H9 (cell line): ENCODE measurements at regions not wholly inside any gene's neighbourhood (a gene's known extent, or its start where the extent isn't known, plus 50 kb on each side); places are given as distances from the start of the nearest gene placed in this dataset.
A peak's percentile ranks its signal among the peaks of the same experiment; 100 is the strongest.

Experiments used
- DNase-seq: peaks from one replicate; pipeline ENCODE4 v3.0.0-alpha.2; 2017
- H2AFZ ChIP-seq: one replicate; pipeline ENCODE4 v1.6.1; 2013; ENCODE audit warnings: mild to moderate bottlenecking, low read length, control low read depth, moderate library complexity
- H2AK5ac ChIP-seq: 2 replicates; pipeline ENCODE4 v1.6.1; 2013; ENCODE audit warnings: low read length, control low read depth, mixed read lengths; ENCODE audit not compliant: insufficient read length
- H2BK120ac ChIP-seq: one replicate; pipeline ENCODE4 v1.6.1; 2013; ENCODE audit warnings: low read depth, mild to moderate bottlenecking, low read length, control low read depth, inconsistent platforms; ENCODE audit not compliant: poor library complexity, severe bottlenecking
- H2BK12ac ChIP-seq: 2 replicates; pipeline ENCODE4 v1.6.1; 2013; ENCODE audit warnings: low read length, control low read depth, mixed read lengths, low read depth; ENCODE audit not compliant: insufficient read length
- H2BK15ac ChIP-seq: 2 replicates; pipeline ENCODE4 v1.6.1; 2013; ENCODE audit warnings: low read depth, low read length, control low read depth
- H2BK20ac ChIP-seq: one replicate; pipeline ENCODE4 v1.6.1; 2013; ENCODE audit warnings: low read depth, mild to moderate bottlenecking, low read length, control low read depth, inconsistent platforms; ENCODE audit not compliant: poor library complexity, severe bottlenecking
- H2BK5ac ChIP-seq: 2 replicates; pipeline ENCODE4 v1.6.1; 2013; ENCODE audit warnings: low read length, control low read depth, mixed read lengths; ENCODE audit not compliant: insufficient read length
- H3K14ac ChIP-seq: 2 replicates; pipeline ENCODE4 v1.6.1; 2013; ENCODE audit warnings: low read length, control low read depth; ENCODE audit not compliant: insufficient read depth
- H3K18ac ChIP-seq: 2 replicates; pipeline ENCODE4 v1.6.1; 2013; ENCODE audit warnings: low read depth, mild to moderate bottlenecking, mixed read lengths, low read length, control low read depth; ENCODE audit not compliant: insufficient read length
- H3K23ac ChIP-seq: 2 replicates; pipeline ENCODE4 v1.6.1; 2013; ENCODE audit warnings: low read length, control low read depth, mixed read lengths, low read depth; ENCODE audit not compliant: insufficient read length
- H3K23me2 ChIP-seq: 2 replicates; pipeline ENCODE4 v1.6.1; 2013; ENCODE audit warnings: low read depth, mild to moderate bottlenecking, mixed read lengths, low read length, control low read depth; ENCODE audit not compliant: insufficient read length, poor library complexity, severe bottlenecking
- H3K27ac ChIP-seq: 2 replicates; pipeline ENCODE4 v1.5.1; 2013; ENCODE audit warnings: low read length, control low read depth, mixed read lengths, low read depth; ENCODE audit not compliant: insufficient read length
- H3K27me3 ChIP-seq: 2 replicates; pipeline ENCODE4 v1.6.1; 2013; ENCODE audit warnings: low read length, control low read depth, inconsistent platforms; ENCODE audit not compliant: insufficient read depth
- H3K4ac ChIP-seq: 2 replicates; pipeline ENCODE4 v1.6.1; 2013; ENCODE audit warnings: low read depth, mild to moderate bottlenecking, control low read depth, inconsistent platforms, low read length, moderate library complexity
- H3K4me1 ChIP-seq: 2 replicates; pipeline ENCODE4 v1.6.1; 2013; ENCODE audit warnings: low read length, control low read depth, inconsistent platforms; ENCODE audit not compliant: insufficient read depth
- H3K4me2 ChIP-seq: 2 replicates; pipeline ENCODE4 v1.6.1; 2013; ENCODE audit warnings: low read length, control low read depth, mixed read lengths; ENCODE audit not compliant: insufficient read length, insufficient read depth
- H3K56ac ChIP-seq: 2 replicates; pipeline ENCODE4 v1.6.1; 2013; ENCODE audit warnings: low read depth, mild to moderate bottlenecking, mixed read lengths, low read length, control low read depth; ENCODE audit not compliant: insufficient read length
- H3K79me1 ChIP-seq: 2 replicates; pipeline ENCODE4 v1.6.1; 2013; ENCODE audit warnings: low read depth, mild to moderate bottlenecking, moderate library complexity, low read length, control low read depth, inconsistent platforms; ENCODE audit not compliant: insufficient read depth, poor library complexity, severe bottlenecking
- H3K79me2 ChIP-seq: 2 replicates; pipeline ENCODE4 v1.6.1; 2013; ENCODE audit warnings: low read length, control low read depth, inconsistent platforms; ENCODE audit not compliant: insufficient read depth
- H3K9ac ChIP-seq: 2 replicates; pipeline ENCODE4 v1.6.1; 2013; ENCODE audit warnings: low read length, control low read depth, mixed read lengths; ENCODE audit not compliant: insufficient read length; ENCODE audit errors: extremely low read depth
- H3K9me3 ChIP-seq: one replicate; pipeline ENCODE4 v1.6.1; 2013; ENCODE audit warnings: low read depth, low read length, inconsistent platforms; ENCODE audit not compliant: control insufficient read depth
- H3T11ph ChIP-seq: one replicate; pipeline ENCODE4 v1.6.1; 2013; ENCODE audit warnings: mild to moderate bottlenecking, low read length, control low read depth, inconsistent platforms
- H4K20me1 ChIP-seq: one replicate; pipeline ENCODE4 v1.6.1; 2013; ENCODE audit not compliant: control insufficient read depth, insufficient read length, insufficient read depth
- H4K5ac ChIP-seq: 2 replicates; pipeline ENCODE4 v1.6.1; 2013; ENCODE audit warnings: low read depth, mild to moderate bottlenecking, mixed read lengths, low read length, control low read depth; ENCODE audit not compliant: insufficient read length
- H4K8ac ChIP-seq: replicated peaks from 2 replicates; pipeline ENCODE4 v1.6.1; 2013; ENCODE audit warnings: low read length, control low read depth, mixed read lengths, low read depth; ENCODE audit not compliant: insufficient read length
- H4K91ac ChIP-seq: 2 replicates; pipeline ENCODE4 v1.6.1; 2013; ENCODE audit warnings: low read depth, mild to moderate bottlenecking, moderate library complexity, mixed read lengths, low read length, control low read depth; ENCODE audit not compliant: insufficient read length
- H3K27ac Mint-ChIP-seq, 3 experiments: 2 replicates in 2 of 3; 3 replicates in 1 of 3; pipeline ENCODE4 v1.8.0; 2020 to 2021; ENCODE audit warnings: mixed read lengths in 3 of 3, mild to moderate bottlenecking in 1 of 3, moderate library complexity in 1 of 3
- H3K27me3 Mint-ChIP-seq: 2 replicates; pipeline ENCODE4 v1.8.0; 2021; ENCODE audit warnings: low read depth, mild to moderate bottlenecking, moderate library complexity, mixed read lengths
- H3K36me3 Mint-ChIP-seq, 3 experiments: 2 replicates in 2 of 3; 3 replicates in 1 of 3; pipeline ENCODE4 v1.8.0; 2020 to 2021; ENCODE audit warnings: low read depth in 3 of 3, mixed read lengths in 3 of 3; ENCODE audit not compliant: insufficient read depth in 1 of 3
- H3K4me1 Mint-ChIP-seq, 2 experiments: 2 replicates each; pipeline ENCODE4 v1.8.0; 2020; ENCODE audit warnings: mixed read lengths in 2 of 2
- H3K4me3 Mint-ChIP-seq, 2 experiments: 2 replicates in 1 of 2; 3 replicates in 1 of 2; pipeline ENCODE4 v1.8.0; 2020 to 2021; ENCODE audit warnings: mild to moderate bottlenecking in 2 of 2, mixed read lengths in 2 of 2, moderate library complexity in 1 of 2
- H3K9me3 Mint-ChIP-seq, 2 experiments: 2 replicates in 1 of 2; 3 replicates in 1 of 2; pipeline ENCODE4 v1.8.0; 2020; ENCODE audit warnings: mild to moderate bottlenecking in 2 of 2, mixed read lengths in 2 of 2, moderate library complexity in 1 of 2
- WGBS: extraction: QIAGEN DNeasy Blood & Tissue Kit; methylation state at CpG from one replicate; pipeline ENCODE4 v1.1.7; 2013; ENCODE audit warnings: missing lambda C conversion rate, low lambda C conversion rate, mixed read lengths; ENCODE audit not compliant: insufficient read length; ENCODE audit errors: extremely low coverage; 5-methylcytosine and 5-hydroxymethylcytosine counted together
- TF ChIP-seq, protein P1 (sequence below): fragments of 200-600 bp; sonication (generic); conservative IDR thresholded peaks from 3 replicates; pipeline ENCODE4 v1.8.0; 2021; ENCODE audit warnings: antibody characterized with exemption, mild to moderate bottlenecking

DNA sequence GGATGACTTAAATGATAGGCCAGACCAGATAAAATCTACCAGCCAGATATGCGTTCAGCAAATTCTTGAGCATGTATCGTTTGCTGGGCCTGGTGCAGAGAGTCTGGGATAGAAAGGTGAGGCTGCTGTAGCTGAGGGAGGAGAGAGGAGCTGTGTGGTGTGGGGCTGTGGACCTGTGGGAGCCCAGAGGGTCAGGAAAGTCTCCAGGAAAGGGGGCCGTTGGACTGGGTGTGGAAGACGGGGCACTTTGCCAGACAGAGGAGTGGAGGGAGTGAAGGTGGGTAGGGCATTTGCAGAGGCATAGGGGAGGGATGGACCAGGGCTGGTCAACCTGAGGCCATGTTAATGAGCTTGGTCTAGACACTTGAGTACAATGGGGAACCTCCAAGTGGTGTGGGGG, 124.7 kb upstream of the UNC5B start:
- no peak overlapping the region for H3K56ac ChIP-seq
- no peak overlapping the region for H2AK5ac ChIP-seq
- no peaks in the 10 kb centered on the region for H3K79me1 ChIP-seq
- no peak overlapping the region for H2BK120ac ChIP-seq
- no peak overlapping the region for H4K8ac ChIP-seq
- H3K4me1 ChIP-seq = no peaks in the 10 kb centered on the region
- H3K4me3 Mint-ChIP-seq = no peak overlapping the region
- DNase-seq = peak; percentile 18
- H3K18ac ChIP-seq = no peak overlapping the region
- H2BK15ac ChIP-seq = no peak overlapping the region
- H2BK20ac ChIP-seq = no peak overlapping the region
- H2BK5ac ChIP-seq = no peak overlapping the region
- H3K27me3 Mint-ChIP-seq = peaks cover 10% of the 10 kb centered on the region
- H3K14ac ChIP-seq = no peak overlapping the region
- H3K79me2 ChIP-seq = no peaks in the 10 kb centered on the region
- H3K27me3 ChIP-seq = no peaks in the 10 kb centered on the region
- WGBS = no CpG with 5 or more reads among the region's 4 CpGs
- H2BK12ac ChIP-seq = no peak overlapping the region
- no peak overlapping the region for H3K27ac Mint-ChIP-seq
- no peak overlapping the region for H3K23ac ChIP-seq
- H3K9me3 Mint-ChIP-seq = no peaks in the 10 kb centered on the region; a peak in 1 of 5 replicates
- no peaks in the 10 kb centered on the region for H4K20me1 ChIP-seq
- H4K5ac ChIP-seq = no peak overlapping the region
- H3T11ph ChIP-seq = no peak overlapping the region
- no peak overlapping the region for H3K9ac ChIP-seq
- no peak overlapping the region for H3K27ac ChIP-seq
- no peak overlapping the region for H2AFZ ChIP-seq
- peaks cover 0 to 7% of the 10 kb centered on the region in 2 experiments; a peak in 3 of 4 replicates for H3K4me1 Mint-ChIP-seq
- no peaks in the 10 kb centered on the region for H3K9me3 ChIP-seq
- H3K23me2 ChIP-seq = no peaks in the 10 kb centered on the region
- TF ChIP-seq, protein P1, sequence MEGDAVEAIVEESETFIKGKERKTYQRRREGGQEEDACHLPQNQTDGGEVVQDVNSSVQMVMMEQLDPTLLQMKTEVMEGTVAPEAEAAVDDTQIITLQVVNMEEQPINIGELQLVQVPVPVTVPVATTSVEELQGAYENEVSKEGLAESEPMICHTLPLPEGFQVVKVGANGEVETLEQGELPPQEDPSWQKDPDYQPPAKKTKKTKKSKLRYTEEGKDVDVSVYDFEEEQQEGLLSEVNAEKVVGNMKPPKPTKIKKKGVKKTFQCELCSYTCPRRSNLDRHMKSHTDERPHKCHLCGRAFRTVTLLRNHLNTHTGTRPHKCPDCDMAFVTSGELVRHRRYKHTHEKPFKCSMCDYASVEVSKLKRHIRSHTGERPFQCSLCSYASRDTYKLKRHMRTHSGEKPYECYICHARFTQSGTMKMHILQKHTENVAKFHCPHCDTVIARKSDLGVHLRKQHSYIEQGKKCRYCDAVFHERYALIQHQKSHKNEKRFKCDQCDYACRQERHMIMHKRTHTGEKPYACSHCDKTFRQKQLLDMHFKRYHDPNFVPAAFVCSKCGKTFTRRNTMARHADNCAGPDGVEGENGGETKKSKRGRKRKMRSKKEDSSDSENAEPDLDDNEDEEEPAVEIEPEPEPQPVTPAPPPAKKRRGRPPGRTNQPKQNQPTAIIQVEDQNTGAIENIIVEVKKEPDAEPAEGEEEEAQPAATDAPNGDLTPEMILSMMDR = no peak
- H4K91ac ChIP-seq = no peak overlapping the region
- no peaks in the 10 kb centered on the region for H3K36me3 Mint-ChIP-seq
- H3K4me2 ChIP-seq = no peak overlapping the region
- H3K4ac ChIP-seq = no peak overlapping the region
